ENCODE measurements at regions not wholly inside any gene's neighbourhood (a gene's known extent, or its start where the extent isn't known, plus 50 kb on each side); places are given as distances from the start of the nearest gene placed in this dataset.

DNA sequence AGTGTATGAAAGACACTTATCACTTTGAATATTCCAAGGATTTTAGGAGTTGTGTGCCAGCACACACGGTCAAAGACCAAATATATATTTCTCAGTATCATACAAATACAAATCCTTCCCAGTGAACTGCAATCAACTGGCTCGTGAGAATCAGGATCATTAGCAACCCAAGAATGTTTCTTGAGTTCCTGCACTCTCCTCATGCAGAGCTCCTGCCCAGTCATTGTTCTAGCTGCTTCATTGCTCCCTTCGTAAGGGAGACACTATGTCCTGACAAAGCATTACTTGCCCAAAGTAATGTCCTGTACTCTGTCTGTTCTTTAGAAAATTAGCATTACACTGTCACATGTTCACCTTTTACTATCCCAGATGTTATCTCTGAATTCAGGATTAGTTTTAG lies 92.0 kb upstream of the SLC4A7 start:
- FAIRE-seq = no peak

DNA sequence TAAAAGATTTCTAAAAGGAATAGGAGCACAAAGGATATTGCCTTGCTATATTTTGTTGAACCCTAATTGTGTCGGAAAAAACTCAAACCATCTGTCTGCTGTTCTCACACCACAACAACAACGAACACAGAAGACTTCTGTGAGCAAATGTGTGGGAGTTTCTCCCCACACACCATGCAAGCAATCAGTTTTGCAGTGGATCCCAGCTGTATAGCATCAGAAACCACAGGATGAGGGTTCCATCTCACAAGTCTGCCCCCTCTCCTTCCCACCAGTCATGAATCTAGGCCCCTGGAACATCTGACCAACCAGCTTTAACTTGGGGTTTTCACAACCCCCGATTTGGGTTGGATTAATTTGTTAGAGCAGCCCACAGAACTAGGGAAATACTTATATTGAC lies 91.3 kb upstream of the SLC4A7 start:
- H3K4me3 Mint-ChIP-seq (ENCODE audit: unreplicated experiment) = no peak overlapping the region
- DNase-seq (ENCODE audit: low read depth) = no peak
- Histone ChIP-seq H3K9ac (ENCODE audit: low read length) (no peak overlapping the region), H3K36me3 (ENCODE audit: insufficient read depth, low read length) (no peaks in the 10 kb centered on the region), H3K4me2 (ENCODE audit: low read length) (no peak overlapping the region), H2AFZ (ENCODE audit: low read depth, low read length) (no peak overlapping the region), H3K9me3 (ENCODE audit: insufficient read depth, low read depth, low read length) (no peaks in the 10 kb centered on the region), H3K79me2 (ENCODE audit: insufficient read depth, low read length) (no peaks in the 10 kb centered on the region), H3K4me1 (ENCODE audit: insufficient read depth, low read length) (peaks cover 7% of the 10 kb centered on the region), H3K27ac (ENCODE audit: low read depth, low read length) (no peak overlapping the region), H4K20me1 (ENCODE audit: insufficient read depth, low read length) (no peaks in the 10 kb centered on the region), H3K27me3 (ENCODE audit: insufficient read depth, low read length) (no peaks in the 10 kb centered on the region), H3K4me3 (ENCODE audit: insufficient read depth, low read depth, low read length) (no peak overlapping the region)
- FAIRE-seq = no peak
- TF ChIP-seq, protein P1, sequence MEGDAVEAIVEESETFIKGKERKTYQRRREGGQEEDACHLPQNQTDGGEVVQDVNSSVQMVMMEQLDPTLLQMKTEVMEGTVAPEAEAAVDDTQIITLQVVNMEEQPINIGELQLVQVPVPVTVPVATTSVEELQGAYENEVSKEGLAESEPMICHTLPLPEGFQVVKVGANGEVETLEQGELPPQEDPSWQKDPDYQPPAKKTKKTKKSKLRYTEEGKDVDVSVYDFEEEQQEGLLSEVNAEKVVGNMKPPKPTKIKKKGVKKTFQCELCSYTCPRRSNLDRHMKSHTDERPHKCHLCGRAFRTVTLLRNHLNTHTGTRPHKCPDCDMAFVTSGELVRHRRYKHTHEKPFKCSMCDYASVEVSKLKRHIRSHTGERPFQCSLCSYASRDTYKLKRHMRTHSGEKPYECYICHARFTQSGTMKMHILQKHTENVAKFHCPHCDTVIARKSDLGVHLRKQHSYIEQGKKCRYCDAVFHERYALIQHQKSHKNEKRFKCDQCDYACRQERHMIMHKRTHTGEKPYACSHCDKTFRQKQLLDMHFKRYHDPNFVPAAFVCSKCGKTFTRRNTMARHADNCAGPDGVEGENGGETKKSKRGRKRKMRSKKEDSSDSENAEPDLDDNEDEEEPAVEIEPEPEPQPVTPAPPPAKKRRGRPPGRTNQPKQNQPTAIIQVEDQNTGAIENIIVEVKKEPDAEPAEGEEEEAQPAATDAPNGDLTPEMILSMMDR (IDR thresholded peaks at IDR 0.05; ENCODE audit: insufficient read depth, low read depth, low read length) = no peak
- TF ChIP-seq EZH2 (IDR thresholded peaks at IDR 0.05; ENCODE audit: insufficient read depth, low read length) = no peak
- no peaks in the 10 kb centered on the region for H3K36me3 Mint-ChIP-seq (ENCODE audit: low read depth, unreplicated experiment)
- no peaks in the 10 kb centered on the region for H3K27me3 Mint-ChIP-seq (ENCODE audit: low read depth, unreplicated experiment)
- peak overlapping the region; percentile 63 for H3K27ac Mint-ChIP-seq (ENCODE audit: unreplicated experiment)
- peaks cover 31% of the 10 kb centered on the region for H3K4me1 Mint-ChIP-seq (ENCODE audit: low read depth, unreplicated experiment)
- H3K9me3 Mint-ChIP-seq (ENCODE audit: unreplicated experiment) = peaks cover 2% of the 10 kb centered on the region

More for the DNA sequence above, 92.0 kb upstream of the SLC4A7 start:
- Mint-ChIP-seq H3K36me3 (ENCODE audit: low read depth, unreplicated experiment) (no peaks in the 10 kb centered on the region), H3K4me3 (ENCODE audit: unreplicated experiment) (no peak overlapping the region), H3K27ac (ENCODE audit: unreplicated experiment) (peak overlapping the region; percentile 63), H3K9me3 (ENCODE audit: unreplicated experiment) (peaks cover under 1% of the 10 kb centered on the region), H3K27me3 (ENCODE audit: low read depth, unreplicated experiment) (no peaks in the 10 kb centered on the region), H3K4me1 (ENCODE audit: low read depth, unreplicated experiment) (peaks cover 24% of the 10 kb centered on the region)
- Histone ChIP-seq H3K9me3 (ENCODE audit: insufficient read depth, low read depth, low read length) (no peaks in the 10 kb centered on the region), H3K79me2 (ENCODE audit: insufficient read depth, low read length) (no peaks in the 10 kb centered on the region), H3K4me1 (ENCODE audit: insufficient read depth, low read length) (peaks cover 4% of the 10 kb centered on the region), H3K4me2 (ENCODE audit: low read length) (no peak overlapping the region), H3K27ac (ENCODE audit: low read depth, low read length) (no peak overlapping the region), H4K20me1 (ENCODE audit: insufficient read depth, low read length) (no peaks in the 10 kb centered on the region), H3K27me3 (ENCODE audit: insufficient read depth, low read length) (no peaks in the 10 kb centered on the region), H3K4me3 (ENCODE audit: insufficient read depth, low read depth, low read length) (no peak overlapping the region), H3K36me3 (ENCODE audit: insufficient read depth, low read length) (no peaks in the 10 kb centered on the region), H2AFZ (ENCODE audit: low read depth, low read length) (no peak overlapping the region), H3K9ac (ENCODE audit: low read length) (no peak overlapping the region)
- DNase-seq (ENCODE audit: low read depth) = no peak
- TF ChIP-seq, protein P1 (IDR thresholded peaks at IDR 0.05; ENCODE audit: insufficient read depth, low read depth, low read length) = no peak
- no peak for TF ChIP-seq EZH2 (IDR thresholded peaks at IDR 0.05; ENCODE audit: insufficient read depth, low read length)

DNA sequence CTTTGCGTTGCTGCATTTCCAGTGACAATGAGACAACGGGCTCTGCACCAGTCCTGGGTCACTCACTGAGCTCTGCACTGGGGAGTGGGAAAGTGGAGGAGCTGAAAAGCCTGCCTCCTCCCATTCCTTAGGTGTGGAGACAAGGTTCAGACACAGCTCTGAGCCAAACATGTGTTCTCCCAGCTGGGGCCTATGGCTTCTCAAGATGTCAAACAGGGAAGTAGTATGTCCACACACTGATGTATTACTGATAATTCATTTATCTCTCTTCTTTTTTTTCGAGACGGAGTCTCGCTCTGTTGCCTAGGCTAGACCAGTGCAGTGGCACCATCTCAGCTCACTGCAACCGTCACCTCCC lies 90.2 kb upstream of the SLC4A7 start:
- no peak for TF ChIP-seq EZH2 (IDR thresholded peaks at IDR 0.05; ENCODE audit: insufficient read depth, low read length)
- TF ChIP-seq, protein P1 (IDR thresholded peaks at IDR 0.05; ENCODE audit: insufficient read depth, low read depth, low read length) = no peak
- H3K4me3 Mint-ChIP-seq (ENCODE audit: unreplicated experiment) = no peak overlapping the region
- no peaks in the 10 kb centered on the region for H3K27me3 ChIP-seq (ENCODE audit: insufficient read depth, low read length)
- FAIRE-seq (no peak), DNase-seq (ENCODE audit: low read depth) (no peak)
- no peaks in the 10 kb centered on the region for H3K9me3 ChIP-seq (ENCODE audit: insufficient read depth, low read depth, low read length)
- no peak overlapping the region for H3K4me3 ChIP-seq (ENCODE audit: insufficient read depth, low read depth, low read length)
- no peak overlapping the region for H2AFZ ChIP-seq (ENCODE audit: low read depth, low read length)
- no peak overlapping the region for H3K9ac ChIP-seq (ENCODE audit: low read length)
- H3K36me3 ChIP-seq (ENCODE audit: insufficient read depth, low read length) = no peaks in the 10 kb centered on the region
- H3K9me3 Mint-ChIP-seq (ENCODE audit: unreplicated experiment) = peaks cover 2% of the 10 kb centered on the region
- no peak overlapping the region for H3K27ac Mint-ChIP-seq (ENCODE audit: unreplicated experiment)
- no peaks in the 10 kb centered on the region for H3K79me2 ChIP-seq (ENCODE audit: insufficient read depth, low read length)
- no peaks in the 10 kb centered on the region for H3K36me3 Mint-ChIP-seq (ENCODE audit: low read depth, unreplicated experiment)
- no peaks in the 10 kb centered on the region for H3K27me3 Mint-ChIP-seq (ENCODE audit: low read depth, unreplicated experiment)
- H3K4me2 ChIP-seq (ENCODE audit: low read length) = no peak overlapping the region
- H3K27ac ChIP-seq (ENCODE audit: low read depth, low read length) = no peak overlapping the region
- no peaks in the 10 kb centered on the region for H4K20me1 ChIP-seq (ENCODE audit: insufficient read depth, low read length)
- peaks cover 31% of the 10 kb centered on the region for H3K4me1 Mint-ChIP-seq (ENCODE audit: low read depth, unreplicated experiment)
- H3K4me1 ChIP-seq (ENCODE audit: insufficient read depth, low read length) = peaks cover 7% of the 10 kb centered on the region

Data from astrocyte (in vitro differentiated cells and primary cell).